Tibial nerve (tissue), 4 donors: ENCODE measurements at regions not wholly inside any gene's neighbourhood (a gene's known extent, or its start where the extent isn't known, plus 50 kb on each side); places are given as distances from the start of the nearest gene placed in this dataset.

Source experiments
- DNase-seq, 2 donors: peaks; one replicate each; pipeline ENCODE4 v3.0.0-alpha.2; 2019; ENCODE audit warnings: low spot score in 2 of 2
- H3K27ac ChIP-seq, 4 donors: fragments of 200-600 bp; sonication (generic) in 3 of 4; one replicate each; pipeline ENCODE4 v1.5.1; 2017 to 2019; ENCODE audit warnings: mild to moderate bottlenecking in 1 of 4
- H3K27me3 ChIP-seq, 2 donors: fragments of 200-600 bp; sonication (generic) in 1 of 2; one replicate each; pipeline versions ENCODE4 v1.5.1 to v1.6.0; 2017 to 2019
- H3K36me3 ChIP-seq, 3 donors: fragments of 200-600 bp; sonication (generic); one replicate each; pipeline ENCODE4 v1.5.1; 2018 to 2019
- H3K4me1 ChIP-seq, 4 donors: fragments of 200-600 bp; sonication (generic) in 3 of 4; one replicate each; pipeline ENCODE4 v1.5.1; 2017 to 2019
- H3K4me3 ChIP-seq, 4 donors: fragments of 200-600 bp; sonication (generic) in 3 of 4; one replicate each; pipeline ENCODE4 v1.5.1; 2017 to 2019; ENCODE audit warnings: mild to moderate bottlenecking in 1 of 4, moderate library complexity in 1 of 4
- H3K9me3 ChIP-seq, 4 donors: fragments of 200-600 bp; sonication (generic) in 3 of 4; one replicate each; pipeline ENCODE4 v1.5.1; 2017 to 2019
- EP300 ChIP-seq, 2 donors: sonication (generic); formaldehyde crosslinking; IDR thresholded peaks; one replicate each; pipeline ENCODE4 v1.6.1; 2017; ENCODE audit warnings: antibody characterized with exemption in 2 of 2, mild to moderate bottlenecking in 1 of 2
- POLR2A ChIP-seq, 2 donors: fragments of 450-650 bp; IDR thresholded peaks; one replicate each; pipeline ENCODE4 v1.6.1; 2017; ENCODE audit warnings: antibody characterized with exemption in 2 of 2, mild to moderate bottlenecking in 2 of 2, moderate library complexity in 2 of 2
- WGBS, 2 donors: methylation state at CpG; one replicate each; pipeline ENCODE4 v1.1.5; 2018; 5-methylcytosine and 5-hydroxymethylcytosine counted together
- TF ChIP-seq, protein P1 (sequence below), 5 experiments: fragments of 200-600 bp in 3 of 5; fragments of 450-650 bp in 2 of 5; sonication (generic) in 3 of 5; IDR thresholded peaks; one replicate each; pipeline ENCODE4 v1.5.1; 2016 to 2019; ENCODE audit warnings: antibody characterized with exemption in 5 of 5, mild to moderate bottlenecking in 3 of 5, moderate library complexity in 2 of 5

DNA sequence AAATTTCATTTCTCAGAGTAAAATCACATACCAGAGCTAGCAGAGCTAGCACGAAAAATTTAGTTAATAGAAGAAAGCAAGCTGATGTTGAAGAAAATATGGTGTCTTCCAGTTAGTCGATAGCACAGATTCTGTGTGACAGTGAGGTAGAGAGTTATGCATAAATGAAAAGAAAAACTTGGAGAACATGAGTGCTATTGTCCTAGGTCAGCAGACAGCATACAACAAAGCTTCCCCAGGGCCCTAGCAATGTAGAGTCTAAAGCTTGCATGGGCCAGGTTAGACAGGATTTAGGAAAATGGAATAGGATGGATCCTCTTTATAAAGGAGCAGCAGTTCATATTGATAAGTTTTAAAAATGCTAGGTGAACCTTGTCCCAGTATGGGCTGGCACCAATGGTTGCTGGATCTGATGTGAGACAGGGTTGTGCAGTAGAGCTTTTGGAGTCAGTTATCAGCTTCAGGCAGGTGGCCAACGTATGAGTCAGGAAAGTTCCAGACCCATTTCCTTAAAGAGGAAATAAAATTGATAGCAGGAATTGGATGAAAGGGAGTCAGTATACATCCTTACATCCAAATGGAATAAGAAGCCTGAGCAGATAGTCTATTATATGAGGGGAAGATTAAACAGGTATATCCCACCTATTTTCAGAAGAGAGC lies 277.2 kb downstream of the FRK start:
- WGBS, 2 donors, result 63 to 65% methylated on average over 3 of the region's 3 CpGs
- TF ChIP-seq POLR2A (IDR thresholded peaks at IDR 0.05) (no peak), EP300 (IDR thresholded peaks at IDR 0.05) (no peak)
- TF ChIP-seq, protein P1, sequence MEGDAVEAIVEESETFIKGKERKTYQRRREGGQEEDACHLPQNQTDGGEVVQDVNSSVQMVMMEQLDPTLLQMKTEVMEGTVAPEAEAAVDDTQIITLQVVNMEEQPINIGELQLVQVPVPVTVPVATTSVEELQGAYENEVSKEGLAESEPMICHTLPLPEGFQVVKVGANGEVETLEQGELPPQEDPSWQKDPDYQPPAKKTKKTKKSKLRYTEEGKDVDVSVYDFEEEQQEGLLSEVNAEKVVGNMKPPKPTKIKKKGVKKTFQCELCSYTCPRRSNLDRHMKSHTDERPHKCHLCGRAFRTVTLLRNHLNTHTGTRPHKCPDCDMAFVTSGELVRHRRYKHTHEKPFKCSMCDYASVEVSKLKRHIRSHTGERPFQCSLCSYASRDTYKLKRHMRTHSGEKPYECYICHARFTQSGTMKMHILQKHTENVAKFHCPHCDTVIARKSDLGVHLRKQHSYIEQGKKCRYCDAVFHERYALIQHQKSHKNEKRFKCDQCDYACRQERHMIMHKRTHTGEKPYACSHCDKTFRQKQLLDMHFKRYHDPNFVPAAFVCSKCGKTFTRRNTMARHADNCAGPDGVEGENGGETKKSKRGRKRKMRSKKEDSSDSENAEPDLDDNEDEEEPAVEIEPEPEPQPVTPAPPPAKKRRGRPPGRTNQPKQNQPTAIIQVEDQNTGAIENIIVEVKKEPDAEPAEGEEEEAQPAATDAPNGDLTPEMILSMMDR (IDR thresholded peaks at IDR 0.05), result no peak
- peak in 1 of 2 donors; percentile 7 for DNase-seq

DNA sequence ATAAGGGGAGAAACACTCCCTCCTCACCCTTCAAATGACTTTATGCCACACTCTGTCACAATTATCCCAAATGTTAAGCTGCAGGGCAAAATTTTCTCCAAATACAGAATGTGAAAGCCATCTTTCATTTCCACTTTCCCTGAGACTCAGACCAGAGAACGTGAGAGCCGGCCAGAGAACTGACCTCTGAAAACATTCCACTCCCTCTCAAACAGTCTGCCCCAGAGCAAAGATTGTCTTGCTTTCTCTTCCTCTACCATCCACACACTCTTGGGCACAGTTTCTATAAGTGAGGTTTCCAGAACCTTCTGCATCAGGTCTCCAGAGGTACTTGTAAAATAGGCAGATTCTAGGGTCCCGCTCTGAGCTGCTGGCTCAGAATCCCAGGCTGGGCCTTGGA lies 278.1 kb downstream of the FRK start:
- peaks cover 0 to 7% (median 0%) of the 10 kb centered on the region in 4 donors for H3K4me1 ChIP-seq
- DNase-seq, result no peak
- WGBS, 2 donors, result 36 to 40% methylated on average over 3 of the region's 3 CpGs

More for the DNA sequence above, 277.2 kb downstream of the FRK start:
- Histone ChIP-seq H3K27ac (no peak overlapping the region), H3K9me3 (no peaks in the 10 kb centered on the region), H3K4me3 (no peak overlapping the region), H3K36me3 (no peaks in the 10 kb centered on the region), H3K27me3 (no peaks in the 10 kb centered on the region), H3K4me1 (peaks cover 0 to 7% (median 0%) of the 10 kb centered on the region in 4 donors)

DNA sequence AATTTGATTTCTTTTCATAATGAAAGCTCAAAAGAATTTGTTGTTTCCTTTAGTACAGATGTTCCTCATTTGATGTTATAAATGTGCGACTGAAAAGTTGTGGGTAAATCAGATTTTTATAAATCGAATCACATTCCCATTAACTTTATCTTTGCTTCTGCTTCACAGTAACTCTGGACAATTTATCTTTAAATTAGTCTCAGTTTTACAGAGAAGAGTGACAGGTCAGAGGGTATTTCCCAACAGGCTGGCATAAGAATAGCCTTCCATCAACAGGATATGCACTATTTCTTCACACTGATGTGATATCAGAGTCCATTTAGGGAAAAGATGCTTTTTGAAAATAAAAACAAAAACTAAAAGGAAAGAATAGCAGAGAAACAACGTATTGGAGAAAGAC lies 286.9 kb downstream of the FRK start:
- Histone ChIP-seq H3K4me1 (no peaks in the 10 kb centered on the region), H3K9me3 (no peaks in the 10 kb centered on the region), H3K4me3 (no peak overlapping the region), H3K36me3 (no peaks in the 10 kb centered on the region), H3K27ac (no peak overlapping the region), H3K27me3 (no peaks in the 10 kb centered on the region)
- TF ChIP-seq EP300 (IDR thresholded peaks at IDR 0.05), result no peak
- TF ChIP-seq, protein P1 (IDR thresholded peaks at IDR 0.05), result no peak
- no peak for TF ChIP-seq POLR2A (IDR thresholded peaks at IDR 0.05)
- 46 to 61% methylated on average over 3 of the region's 3 CpGs for WGBS, 2 donors
- no peak for DNase-seq

More for the DNA sequence above, 278.1 kb downstream of the FRK start:
- no peaks in the 10 kb centered on the region for H3K36me3 ChIP-seq
- H3K27me3 ChIP-seq, result no peaks in the 10 kb centered on the region
- no peak overlapping the region for H3K4me3 ChIP-seq
- H3K27ac ChIP-seq, result no peak overlapping the region
- TF ChIP-seq, protein P1 (IDR thresholded peaks at IDR 0.05), result no peak
- TF ChIP-seq EP300 (IDR thresholded peaks at IDR 0.05) (no peak), POLR2A (IDR thresholded peaks at IDR 0.05) (no peak)
- no peaks in the 10 kb centered on the region for H3K9me3 ChIP-seq

DNA sequence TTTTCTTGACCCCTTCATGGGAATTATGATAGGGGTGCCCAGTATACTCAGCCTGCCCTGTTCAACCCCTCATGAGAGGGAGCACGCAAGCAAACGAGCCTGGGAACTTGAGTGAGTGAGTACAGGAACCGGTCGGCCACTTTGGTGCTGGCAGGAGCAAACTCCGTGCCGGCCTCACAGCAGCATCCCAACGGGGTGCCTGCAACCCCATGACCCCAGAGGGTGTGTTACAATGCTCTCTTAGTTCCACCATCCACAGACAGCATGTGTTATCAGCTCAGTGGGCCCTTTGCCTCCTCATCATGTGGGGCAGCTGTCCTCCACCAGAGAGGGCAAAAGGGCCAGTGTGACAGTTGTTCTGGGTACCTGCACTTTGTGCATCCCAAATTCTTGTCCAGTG lies 289.8 kb downstream of the FRK start:
- Histone ChIP-seq H3K27me3 (no peaks in the 10 kb centered on the region), H3K4me3 (no peak overlapping the region), H3K9me3 (no peaks in the 10 kb centered on the region), H3K36me3 (no peaks in the 10 kb centered on the region), H3K27ac (no peak overlapping the region), H3K4me1 (no peaks in the 10 kb centered on the region)
- WGBS, 2 donors, result 80 to 85% methylated on average over 7 of the region's 7 CpGs
- TF ChIP-seq, protein P1 (IDR thresholded peaks at IDR 0.05), result no peak
- TF ChIP-seq EP300 (IDR thresholded peaks at IDR 0.05) (no peak), POLR2A (IDR thresholded peaks at IDR 0.05) (no peak)
- DNase-seq, result no peak

DNA sequence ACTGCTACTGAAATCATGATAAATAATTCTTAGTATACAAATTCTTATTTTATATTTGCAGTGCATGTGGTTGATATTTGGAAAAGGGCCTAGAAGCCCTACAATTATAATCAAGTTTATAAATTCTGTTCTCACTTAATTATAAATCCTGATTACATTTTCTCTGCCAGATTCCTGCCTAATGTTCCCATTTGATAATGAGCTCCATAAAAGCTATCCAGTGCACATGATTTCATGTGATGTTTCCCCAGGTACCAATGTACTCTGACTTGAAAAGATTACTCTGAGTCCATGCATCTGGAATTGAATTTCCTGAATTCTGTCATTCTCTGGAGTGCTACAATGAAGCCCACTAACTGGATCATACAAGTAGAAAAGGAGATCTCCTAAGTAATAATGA lies 292.2 kb downstream of the FRK start:
- DNase-seq, result no peak
- Histone ChIP-seq H3K4me1 (no peaks in the 10 kb centered on the region), H3K9me3 (no peaks in the 10 kb centered on the region), H3K27ac (no peak overlapping the region), H3K4me3 (no peak overlapping the region), H3K36me3 (no peaks in the 10 kb centered on the region), H3K27me3 (no peaks in the 10 kb centered on the region)
- TF ChIP-seq, protein P1 (IDR thresholded peaks at IDR 0.05), result no peak
- no peak for TF ChIP-seq POLR2A (IDR thresholded peaks at IDR 0.05)
- no peak for TF ChIP-seq EP300 (IDR thresholded peaks at IDR 0.05)
